RWPE2 (cell line): ENCODE measurements at regions not wholly inside any gene's neighbourhood (a gene's known extent, or its start where the extent isn't known, plus 50 kb on each side); places are given as distances from the start of the nearest gene placed in this dataset.
"Not testable (repeated sequence)": the region's sequence is repeated elsewhere in the genome, so short reads cannot be mapped to it uniquely, and the experiment has no call there.

Experiments used
- ATAC-seq: fragments of 200-7000 bp; cut with Tn5 transposase; 3 replicates; pipeline ENCODE4 v1.9.1; 2021; ENCODE audit warnings: low read depth
- DNase-seq: peaks from one replicate; pipeline ENCODE4 v3.0.0-alpha.2; 2020; ENCODE audit warnings: low spot score
- H3K27ac ChIP-seq: fragments of 450-650 bp; 2 replicates; pipeline ENCODE4 v1.5.1; 2017; ENCODE audit warnings: mild to moderate bottlenecking; ENCODE audit not compliant: poor library complexity, severe bottlenecking
- H3K27me3 ChIP-seq: fragments of 250-450 bp; sonication (Bioruptor Pico); 2 replicates; pipeline ENCODE4 v1.5.1; 2021; ENCODE audit warnings: mild to moderate bottlenecking, moderate library complexity; ENCODE audit not compliant: insufficient read depth, poor library complexity, severe bottlenecking
- H3K36me3 ChIP-seq: fragments of 250-450 bp; sonication (Bioruptor Pico); 2 replicates; pipeline ENCODE4 v1.5.1; 2020; ENCODE audit warnings: low read depth, mild to moderate bottlenecking, moderate library complexity
- H3K4me1 ChIP-seq: fragments of 250-450 bp; sonication (Bioruptor Pico); 2 replicates; pipeline ENCODE4 v1.5.1; 2021; ENCODE audit warnings: mild to moderate bottlenecking, moderate library complexity; ENCODE audit not compliant: insufficient read depth, poor library complexity, severe bottlenecking
- H3K4me3 ChIP-seq: fragments of 250-450 bp; sonication (Bioruptor Pico); 2 replicates; pipeline ENCODE4 v1.5.1; 2021; ENCODE audit warnings: mild to moderate bottlenecking, moderate library complexity; ENCODE audit not compliant: severe bottlenecking
- H3K9me3 ChIP-seq: fragments of 250-450 bp; sonication (Bioruptor Pico); 2 replicates; pipeline ENCODE4 v1.5.1; 2021; ENCODE audit warnings: mild to moderate bottlenecking, moderate library complexity; ENCODE audit not compliant: severe bottlenecking
- CTCF ChIP-seq: fragments of 450-650 bp; IDR thresholded peaks from one replicate; pipeline ENCODE4 v1.5.1; 2017; ENCODE audit warnings: mild to moderate bottlenecking, moderate library complexity; ENCODE audit not compliant: poor library complexity, severe bottlenecking

- TF ChIP-seq CTCF: no peak
- Histone ChIP-seq H3K36me3 (no peaks in the 10 kb centered on the region), H3K4me3 (no peak overlapping the region), H3K27ac (no peak overlapping the region), H3K27me3 (no peaks in the 10 kb centered on the region), H3K4me1 (no peaks in the 10 kb centered on the region), H3K9me3 (no peaks in the 10 kb centered on the region)
- ATAC-seq (no peak), DNase-seq (no peak)
These were observed 193.1 kb upstream of the UBE2E3 start for GRCh38 chr2:180787330-180787729.

GRCh38 chr2:180781276-180781675, 199.1 kb upstream of the UBE2E3 start:
- H3K4me1 ChIP-seq: no peaks in the 10 kb centered on the region

DNA sequence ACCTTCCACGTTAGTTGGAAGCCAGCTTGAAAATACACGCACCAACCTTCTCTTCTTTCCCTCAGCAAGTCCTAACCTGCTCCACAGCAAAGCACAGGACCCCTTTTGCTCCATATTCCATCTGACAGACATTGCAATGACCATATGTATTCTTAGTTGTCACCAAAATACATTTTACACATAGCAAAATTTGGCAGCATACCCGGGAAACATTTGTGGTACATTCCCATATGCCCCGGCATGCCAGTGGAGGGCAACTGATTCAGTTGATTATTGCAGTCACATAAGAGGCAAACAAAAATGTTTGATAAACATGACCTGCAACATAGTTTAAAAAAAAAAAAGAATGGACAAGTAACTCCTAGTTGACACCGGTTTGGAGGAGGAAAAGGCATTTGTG, 202.1 kb upstream of the UBE2E3 start:
- H3K4me3 ChIP-seq: no peak overlapping the region
- no peak overlapping the region for H3K27ac ChIP-seq
- ATAC-seq (no peak), DNase-seq (no peak)
- H3K36me3 ChIP-seq: no peaks in the 10 kb centered on the region
- H3K4me1 ChIP-seq: no peaks in the 10 kb centered on the region
- H3K9me3 ChIP-seq: no peaks in the 10 kb centered on the region
- no peak for TF ChIP-seq CTCF
- no peaks in the 10 kb centered on the region for H3K27me3 ChIP-seq

More at GRCh38 chr2:180781276-180781675, 199.1 kb upstream of the UBE2E3 start:
- H3K4me3 ChIP-seq: no peak overlapping the region
- ATAC-seq (no peak), DNase-seq (no peak)
- H3K9me3 ChIP-seq: no peaks in the 10 kb centered on the region
- H3K36me3 ChIP-seq: no peaks in the 10 kb centered on the region
- no peak for TF ChIP-seq CTCF
- H3K27me3 ChIP-seq: no peaks in the 10 kb centered on the region
- H3K27ac ChIP-seq: no peak overlapping the region

- H3K27ac ChIP-seq: no peak overlapping the region
- H3K27me3 ChIP-seq: no peaks in the 10 kb centered on the region
- H3K9me3 ChIP-seq: no peaks in the 10 kb centered on the region
- TF ChIP-seq CTCF: no peak
- no peak for ATAC-seq
- H3K4me3 ChIP-seq: no peak overlapping the region
- H3K4me1 ChIP-seq: no peaks in the 10 kb centered on the region
- no peak for DNase-seq
- no peaks in the 10 kb centered on the region for H3K36me3 ChIP-seq
These were observed 203.5 kb upstream of the UBE2E3 start for GRCh38 chr2:180776921-180777320.

- no peaks in the 10 kb centered on the region for H3K9me3 ChIP-seq
- DNase-seq (no peak), ATAC-seq (no peak)
- H3K4me3 ChIP-seq: no peak overlapping the region
- H3K4me1 ChIP-seq: no peaks in the 10 kb centered on the region
- H3K27ac ChIP-seq: no peak overlapping the region
- no peaks in the 10 kb centered on the region for H3K27me3 ChIP-seq
- no peak for TF ChIP-seq CTCF
- H3K36me3 ChIP-seq: no peaks in the 10 kb centered on the region
These were observed 204.7 kb upstream of the UBE2E3 start for GRCh38 chr2:180775711-180776110.

- H3K27ac ChIP-seq, ATAC-seq, H3K4me1 ChIP-seq, DNase-seq, H3K9me3 ChIP-seq, H3K27me3 ChIP-seq, H3K4me3 ChIP-seq, H3K36me3 ChIP-seq: not testable (repeated sequence)
These were observed 215.1 kb upstream of the UBE2E3 start for GRCh38 chr2:180765316-180765715.
